Neuronal stem cell (in vitro differentiated cells): ENCODE measurements at regions not wholly inside any gene's neighbourhood (a gene's known extent, or its start where the extent isn't known, plus 50 kb on each side); places are given as distances from the start of the nearest gene placed in this dataset.

Source experiments
- DNase-seq: peaks from one replicate; pipeline ENCODE4 v3.0.0-alpha.2; 2013; ENCODE audit warnings: low spot score
- H2AFZ ChIP-seq: one replicate; pipeline ENCODE4 v1.6.1; 2013; ENCODE audit warnings: mild to moderate bottlenecking, low read length, inconsistent platforms
- H2AK5ac ChIP-seq: 2 replicates; pipeline ENCODE4 v1.6.1; 2013; ENCODE audit warnings: low read depth, mild to moderate bottlenecking, inconsistent platforms, low read length, moderate library complexity, mixed read lengths
- H2BK120ac ChIP-seq: 2 replicates; pipeline ENCODE4 v1.6.1; 2013; ENCODE audit warnings: low read depth, mild to moderate bottlenecking, inconsistent platforms, low read length, moderate library complexity, mixed read lengths
- H2BK12ac ChIP-seq: one replicate; pipeline ENCODE4 v1.6.1; 2013; ENCODE audit warnings: low read length, inconsistent platforms
- H2BK15ac ChIP-seq: 2 replicates; pipeline ENCODE4 v1.6.1; 2013; ENCODE audit warnings: mild to moderate bottlenecking, low read length, inconsistent platforms, mixed read lengths
- H2BK5ac ChIP-seq: one replicate; pipeline ENCODE4 v1.6.1; 2013; ENCODE audit warnings: inconsistent platforms, mild to moderate bottlenecking, low read length, moderate library complexity
- H3K14ac ChIP-seq: one replicate; pipeline ENCODE4 v1.6.1; 2013; ENCODE audit warnings: low read length, inconsistent platforms
- H3K18ac ChIP-seq: 2 replicates; pipeline ENCODE4 v1.6.1; 2013; ENCODE audit warnings: low read length, inconsistent platforms
- H3K23ac ChIP-seq: 2 replicates; pipeline ENCODE4 v1.6.1; 2013; ENCODE audit warnings: low read depth, mild to moderate bottlenecking, mixed read lengths, low read length, inconsistent platforms; ENCODE audit not compliant: poor library complexity
- H3K27ac ChIP-seq: replicated peaks from 3 replicates; pipeline ENCODE4 v1.5.1; 2013; ENCODE audit warnings: low read length, inconsistent platforms
- H3K27me3 ChIP-seq, 3 experiments: 2 replicates each; pipeline ENCODE4 v1.6.1; 2013; ENCODE audit warnings: low read length in 3 of 3, mild to moderate bottlenecking in 2 of 3, inconsistent platforms in 1 of 3, low read depth in 1 of 3, mixed read lengths in 1 of 3, moderate library complexity in 1 of 3; ENCODE audit not compliant: control insufficient read depth in 3 of 3, insufficient read depth in 3 of 3
- H3K36me3 ChIP-seq, 2 donors: replicated peaks in 1 of 2; 2 replicates each; pipeline ENCODE4 v1.6.1; 2013; ENCODE audit warnings: low read length in 2 of 2; ENCODE audit not compliant: control insufficient read depth in 2 of 2, insufficient read depth in 2 of 2
- H3K4ac ChIP-seq: 2 replicates; pipeline ENCODE4 v1.6.1; 2013; ENCODE audit warnings: inconsistent platforms, mild to moderate bottlenecking, low read length, moderate library complexity
- H3K4me1 ChIP-seq, 2 donors: 1 replicate in 1 of 2; 2 replicates in 1 of 2; pipeline ENCODE4 v1.6.1; 2013; ENCODE audit warnings: low read length in 2 of 2, low read depth in 1 of 2; ENCODE audit not compliant: control insufficient read depth in 2 of 2, insufficient read depth in 1 of 2
- H3K4me2 ChIP-seq: one replicate; pipeline ENCODE4 v1.6.1; 2013; ENCODE audit warnings: mild to moderate bottlenecking, low read length, inconsistent platforms; ENCODE audit not compliant: insufficient read depth, poor library complexity, severe bottlenecking
- H3K4me3 ChIP-seq, 2 donors: 2 replicates each; pipeline ENCODE4 v1.5.1; 2013; ENCODE audit warnings: low read length in 2 of 2, mild to moderate bottlenecking in 2 of 2, inconsistent platforms in 1 of 2, moderate library complexity in 1 of 2
- H3K79me1 ChIP-seq: one replicate; pipeline ENCODE4 v1.6.1; 2013; ENCODE audit warnings: low read depth, mild to moderate bottlenecking, inconsistent platforms, low read length, moderate library complexity
- H3K9ac ChIP-seq: one replicate; pipeline ENCODE4 v1.6.1; 2013; ENCODE audit warnings: mild to moderate bottlenecking, low read depth, low read length, inconsistent platforms; ENCODE audit not compliant: poor library complexity
- H3K9me3 ChIP-seq, 2 donors: replicated peaks in 1 of 2; 2 replicates each; pipeline versions ENCODE3 to v1.6.1; 2013; ENCODE audit warnings: low read length in 2 of 2, mild to moderate bottlenecking in 2 of 2, inconsistent platforms in 1 of 2, low read depth in 1 of 2, mixed read lengths in 1 of 2, moderate library complexity in 1 of 2; ENCODE audit not compliant: control insufficient read depth in 2 of 2, insufficient read depth in 1 of 2
- H4K8ac ChIP-seq: one replicate; pipeline ENCODE4 v1.6.1; 2013; ENCODE audit warnings: low read depth, mild to moderate bottlenecking, inconsistent platforms, low read length, moderate library complexity
- H4K91ac ChIP-seq: one replicate; pipeline ENCODE4 v1.6.1; 2013; ENCODE audit warnings: low read length, low read depth, mild to moderate bottlenecking, inconsistent platforms; ENCODE audit not compliant: poor library complexity
- WGBS, 2 donors: extraction: QIAGEN DNeasy Blood & Tissue Kit; methylation state at CpG; one replicate each; pipeline ENCODE4 v1.1.7; 2013; ENCODE audit warnings: missing lambda C conversion rate in 2 of 2, mixed read lengths in 1 of 2; ENCODE audit not compliant: insufficient read length in 2 of 2, insufficient replicate concordance in 1 of 2; ENCODE audit errors: extremely low coverage in 2 of 2; 5-methylcytosine and 5-hydroxymethylcytosine counted together

GRCh38 chr10:3926258-3926657, 141.2 kb upstream of the KLF6 start:
- no peaks in the 10 kb centered on the region for H3K36me3 ChIP-seq
- H3K4ac ChIP-seq = no peak overlapping the region
- H3K27ac ChIP-seq = no peak overlapping the region
- H2BK15ac ChIP-seq = no peak overlapping the region
- no peak overlapping the region for H3K23ac ChIP-seq
- H2BK120ac ChIP-seq = no peak overlapping the region
- H3K14ac ChIP-seq = no peak overlapping the region
- H3K79me1 ChIP-seq = no peaks in the 10 kb centered on the region
- no peaks in the 10 kb centered on the region for H3K27me3 ChIP-seq
- no peak overlapping the region for H2BK12ac ChIP-seq
- H2AFZ ChIP-seq = no peak overlapping the region
- no peak overlapping the region for H4K8ac ChIP-seq
- no peak overlapping the region for H3K4me2 ChIP-seq
- DNase-seq = no peak
- no peak overlapping the region for H2AK5ac ChIP-seq
- H3K4me3 ChIP-seq = no peak overlapping the region
- WGBS, 2 donors = no CpG with 5 or more reads among the region's 4 CpGs
- no peak overlapping the region for H4K91ac ChIP-seq
- no peaks in the 10 kb centered on the region for H3K4me1 ChIP-seq
- H3K9me3 ChIP-seq = no peaks in the 10 kb centered on the region
- no peak overlapping the region for H2BK5ac ChIP-seq
- H3K18ac ChIP-seq = no peak overlapping the region
- H3K9ac ChIP-seq = no peak overlapping the region

GRCh38 chr10:3925184-3925583, 140.2 kb upstream of the KLF6 start:
- H2BK120ac ChIP-seq = no peak overlapping the region
- H2BK12ac ChIP-seq = no peak overlapping the region
- H3K14ac ChIP-seq = no peak overlapping the region
- DNase-seq = no peak
- H3K27me3 ChIP-seq = no peaks in the 10 kb centered on the region
- H3K4me1 ChIP-seq = no peaks in the 10 kb centered on the region
- no peak overlapping the region for H3K4ac ChIP-seq
- no peaks in the 10 kb centered on the region for H3K9me3 ChIP-seq
- no peak overlapping the region for H2AK5ac ChIP-seq
- peak overlapping the region; percentile 20 for H3K18ac ChIP-seq
- no peak overlapping the region for H3K27ac ChIP-seq
- H3K23ac ChIP-seq = no peak overlapping the region
- H3K79me1 ChIP-seq = no peaks in the 10 kb centered on the region
- H4K91ac ChIP-seq = no peak overlapping the region
- H2BK15ac ChIP-seq = peak overlapping the region; percentile 30
- no peak overlapping the region for H3K4me3 ChIP-seq
- no peak overlapping the region for H2AFZ ChIP-seq
- no peak overlapping the region for H4K8ac ChIP-seq
- H2BK5ac ChIP-seq = no peak overlapping the region
- H3K36me3 ChIP-seq = no peaks in the 10 kb centered on the region
- H3K9ac ChIP-seq = no peak overlapping the region
- no peak overlapping the region for H3K4me2 ChIP-seq
- WGBS, 2 donors = no CpG with 5 or more reads among the region's 4 CpGs

DNA sequence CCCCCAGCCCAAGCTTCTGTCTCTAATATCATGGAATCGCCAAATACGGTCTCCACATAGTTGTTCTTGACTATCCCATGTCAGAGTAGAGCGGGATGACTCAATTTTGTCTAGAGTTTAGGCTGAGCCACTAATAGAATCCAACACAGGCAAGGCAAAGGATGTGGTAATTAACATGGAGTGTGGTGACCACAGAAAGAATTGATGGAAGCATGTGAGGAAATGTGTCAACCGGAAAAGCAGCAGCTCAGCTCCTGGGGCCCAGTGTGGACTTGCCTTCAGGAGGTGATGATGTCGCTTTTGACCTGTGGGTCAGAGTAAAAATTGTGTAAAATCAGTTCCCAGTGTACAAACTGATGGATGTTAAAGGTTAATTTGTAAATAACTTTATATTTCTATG, 139.3 kb upstream of the KLF6 start:
- Histone ChIP-seq H2BK12ac (no peak overlapping the region), H3K27ac (no peak overlapping the region), H4K8ac (no peak overlapping the region), H3K9me3 (no peaks in the 10 kb centered on the region), H3K4ac (no peak overlapping the region), H3K36me3 (no peaks in the 10 kb centered on the region), H3K9ac (no peak overlapping the region), H3K27me3 (no peaks in the 10 kb centered on the region), H3K4me3 (no peak overlapping the region), H2AK5ac (no peak overlapping the region), H3K18ac (no peak overlapping the region), H2AFZ (no peak overlapping the region), H3K4me2 (no peak overlapping the region), H2BK5ac (no peak overlapping the region), H4K91ac (no peak overlapping the region), H3K79me1 (no peaks in the 10 kb centered on the region), H3K14ac (no peak overlapping the region), H2BK15ac (no peak overlapping the region), H2BK120ac (no peak overlapping the region), H3K23ac (no peak overlapping the region), H3K4me1 (peaks cover 0 to 3% of the 10 kb centered on the region in 2 donors)
- no peak for DNase-seq
- no CpG with 5 or more reads among the region's 5 CpGs for WGBS, 2 donors

- Histone ChIP-seq H2BK15ac (no peak overlapping the region), H2AFZ (no peak overlapping the region), H2BK120ac (no peak overlapping the region), H3K4me2 (no peak overlapping the region), H2AK5ac (no peak overlapping the region), H3K18ac (no peak overlapping the region), H3K9ac (no peak overlapping the region), H3K9me3 (peaks cover 0 to 10% of the 10 kb centered on the region in 2 donors), H3K23ac (no peak overlapping the region), H3K79me1 (no peaks in the 10 kb centered on the region), H3K4ac (no peak overlapping the region), H3K27ac (no peak overlapping the region), H2BK12ac (no peak overlapping the region), H4K91ac (no peak overlapping the region), H3K36me3 (no peaks in the 10 kb centered on the region), H3K27me3 (no peaks in the 10 kb centered on the region), H3K14ac (no peak overlapping the region), H2BK5ac (no peak overlapping the region), H4K8ac (no peak overlapping the region), H3K4me1 (peaks cover 0 to 3% of the 10 kb centered on the region in 2 donors), H3K4me3 (no peak overlapping the region)
- no peak for DNase-seq
- WGBS, 2 donors = no CpG with 5 or more reads among the region's 4 CpGs
Measured at GRCh38 chr10:3923033-3923432, 138.0 kb upstream of the KLF6 start.
